OCI-LY7 (cell line): ENCODE measurements at regions not wholly inside any gene's neighbourhood (a gene's known extent, or its start where the extent isn't known, plus 50 kb on each side); places are given as distances from the start of the nearest gene placed in this dataset.

Experiments used
- BruUV-seq: library from RNA; stranded (reverse); fragments of 400-500 nt; replicated peaks from 2 replicates; lab custom pipeline; 2021; lab: Mats Ljungman, UMichigan
- CTCF ChIA-PET: fragments of 300-600 bp; sonication (Branson Sonifier 250); formaldehyde crosslinking; loops from one replicate; lab custom pipeline; 2022; ENCODE audit warnings: antibody characterized with exemption; ENCODE audit not compliant: unreplicated experiment; lab: Charles Lee
- POLR2A ChIA-PET: fragments of 300-600 bp; sonication (Branson Sonifier 250); formaldehyde crosslinking; loops from one replicate; lab custom pipeline; 2022; ENCODE audit warnings: antibody characterized with exemption; lab: Charles Lee
- DNase-seq: peaks from one replicate; pipeline ENCODE4 v3.0.0-alpha.2; 2015; ENCODE audit warnings: low spot score
- H2AFZ ChIP-seq: fragments of 200-600 bp; sonication (generic), shearing (Covaris generic); 2 replicates; pipeline ENCODE4 v1.6.1; 2014; ENCODE audit warnings: mild to moderate bottlenecking, antibody characterized with exemption, low read length, moderate library complexity
- H3K27ac ChIP-seq: fragments of 200-600 bp; sonication (generic); 2 replicates; pipeline ENCODE4 v1.5.1; 2014; ENCODE audit warnings: mixed run types, low read depth, mild to moderate bottlenecking, moderate library complexity, low read length, inconsistent platforms; ENCODE audit not compliant: poor library complexity, severe bottlenecking
- H3K36me3 ChIP-seq: fragments of 200-600 bp; sonication (generic); 2 replicates; pipeline ENCODE4 v1.6.1; 2014; ENCODE audit warnings: mild to moderate bottlenecking, antibody characterized with exemption, low read length, moderate library complexity, mixed read lengths; ENCODE audit not compliant: insufficient read depth
- H3K4me1 ChIP-seq: fragments of 200-600 bp; sonication (generic); 2 replicates; pipeline ENCODE4 v1.5.1; 2014; ENCODE audit warnings: mild to moderate bottlenecking, low read length; ENCODE audit not compliant: insufficient read depth, poor library complexity, severe bottlenecking
- H3K4me2 ChIP-seq: fragments of 200-600 bp; sonication (generic); 2 replicates; pipeline ENCODE4 v1.6.1; 2014; ENCODE audit warnings: mild to moderate bottlenecking, low read length
- H3K4me3 ChIP-seq: fragments of 200-600 bp; sonication (generic); 2 replicates; pipeline ENCODE4 v1.5.1; 2014; ENCODE audit warnings: mild to moderate bottlenecking, low read depth, low read length; ENCODE audit not compliant: poor library complexity, severe bottlenecking
- H3K79me2 ChIP-seq: fragments of 200-600 bp; sonication (generic); 2 replicates; pipeline ENCODE4 v1.6.1; 2016; ENCODE audit warnings: low read depth, mild to moderate bottlenecking, low read length, moderate library complexity, mixed read lengths; ENCODE audit not compliant: insufficient read depth
- H3K9me2 ChIP-seq: fragments of 200-600 bp; sonication (generic); 2 replicates; pipeline ENCODE4 v1.6.1; 2016; ENCODE audit warnings: mild to moderate bottlenecking, low read length, mixed read lengths; ENCODE audit not compliant: insufficient read depth
- H3K9me3 ChIP-seq: fragments of 200-600 bp; sonication (generic); 2 replicates; pipeline ENCODE4 v1.6.1; 2014; ENCODE audit warnings: mild to moderate bottlenecking, mixed run types, low read length, mixed read lengths
- H4K20me1 ChIP-seq: fragments of 200-600 bp; sonication (generic); 2 replicates; pipeline ENCODE4 v1.6.1; 2014; ENCODE audit warnings: mild to moderate bottlenecking, antibody characterized with exemption, low read length, moderate library complexity, mixed read lengths; ENCODE audit not compliant: insufficient read depth
- CTCF ChIP-seq: fragments of 200-600 bp; sonication (generic); conservative IDR thresholded peaks from 2 replicates; pipeline ENCODE4 v1.5.1; 2014; ENCODE audit warnings: mild to moderate bottlenecking, antibody characterized with exemption, low read length, moderate library complexity, mixed read lengths
- EZH2phosphoT487 ChIP-seq: fragments of 200-600 bp; sonication (generic); IDR thresholded peaks from 2 replicates; pipeline ENCODE4 v1.6.1; 2018; ENCODE audit warnings: low read depth, borderline replicate concordance, mild to moderate bottlenecking, mixed run types, antibody characterized with exemption, low read length, moderate library complexity, mixed read lengths
- intact Hi-C: fragments of 100-400 bp; cut with micrococcal nuclease; formaldehyde crosslinking; loops from one replicate; pipeline ENCODE4 v1.10.0; 2022; ENCODE audit not compliant: unreplicated experiment

- Histone ChIP-seq H4K20me1 (no peaks in the 10 kb centered on the region), H3K36me3 (no peaks in the 10 kb centered on the region), H3K4me1 (no peaks in the 10 kb centered on the region), H3K9me3 (0 out of 2 replicates have a peak, but pooled peaks cover 3% of the 10 kb centered on the region), H3K79me2 (no peaks in the 10 kb centered on the region), H3K4me2 (no peak overlapping the region), H2AFZ (no peak overlapping the region), H3K27ac (no peak overlapping the region), H3K9me2 (no peaks in the 10 kb centered on the region), H3K4me3 (no peak overlapping the region)
- POLR2A ChIA-PET: no interaction called here
- BruUV-seq: no TSS peak
- CTCF ChIA-PET: no interaction called here
- TF ChIP-seq EZH2phosphoT487: no peak
- TF ChIP-seq CTCF: no peak
- no peak for DNase-seq
- intact Hi-C loops: no loop called here
Observed at GRCh38 chr5:60086583-60086982, 193.1 kb upstream of the PDE4D start.

- H2AFZ ChIP-seq: no peak overlapping the region
- no peaks in the 10 kb centered on the region for H3K36me3 ChIP-seq
- no peaks in the 10 kb centered on the region for H3K79me2 ChIP-seq
- no peak overlapping the region for H3K4me2 ChIP-seq
- no peaks in the 10 kb centered on the region for H3K9me3 ChIP-seq
- H3K9me2 ChIP-seq: no peaks in the 10 kb centered on the region
- H4K20me1 ChIP-seq: no peaks in the 10 kb centered on the region
- no peak for DNase-seq
- no peak for TF ChIP-seq EZH2phosphoT487
- no peak for TF ChIP-seq CTCF
- BruUV-seq: no TSS peak
- no peak overlapping the region for H3K27ac ChIP-seq
- no peaks in the 10 kb centered on the region for H3K4me1 ChIP-seq
- H3K4me3 ChIP-seq: no peak overlapping the region
- ChIA-PET POLR2A (interaction anchor here (0.7 kb wide), 1 partner anchor 201 kb away, joined by 3 read pairs; no protein-coding TSS in a partner anchor), CTCF (no interaction called here)
- intact Hi-C loops: no loop called here
Observed at GRCh38 chr5:60084226-60084625, 190.7 kb upstream of the PDE4D start.

- Histone ChIP-seq H3K4me2 (no peak overlapping the region), H3K27ac (no peak overlapping the region), H3K9me2 (no peaks in the 10 kb centered on the region), H3K4me1 (no peaks in the 10 kb centered on the region), H3K9me3 (no peaks in the 10 kb centered on the region), H3K36me3 (no peaks in the 10 kb centered on the region), H2AFZ (no peak overlapping the region), H3K4me3 (no peak overlapping the region), H4K20me1 (no peaks in the 10 kb centered on the region), H3K79me2 (no peaks in the 10 kb centered on the region)
- CTCF ChIA-PET: no interaction called here
- TF ChIP-seq EZH2phosphoT487 (no peak), CTCF (no peak)
- DNase-seq: no peak
- intact Hi-C loops: no loop called here
- no TSS peak for BruUV-seq
- POLR2A ChIA-PET: no interaction called here
Observed at GRCh38 chr5:60077292-60077691, 183.8 kb upstream of the PDE4D start.
